Liver (tissue), 7 donors: ENCODE measurements at regions not wholly inside any gene's neighbourhood (a gene's known extent, or its start where the extent isn't known, plus 50 kb on each side); places are given as distances from the start of the nearest gene placed in this dataset.

ENCODE experiments used
- DNase-seq: peaks from one replicate; pipeline ENCODE4 v3.0.0-alpha.2; 2017; ENCODE audit warnings: low spot score
- H3K27ac ChIP-seq, 2 donors: one replicate each; pipeline ENCODE4 v1.7.0; 2013; ENCODE audit warnings: inconsistent platforms in 2 of 2, low read length in 2 of 2, control low read depth in 1 of 2, low read depth in 1 of 2, mild to moderate bottlenecking in 1 of 2
- H3K27me3 ChIP-seq, 4 donors: one replicate each; pipeline versions ENCODE4 v1.6.1 to v1.7.0; 2013; ENCODE audit warnings: low read length in 3 of 4, inconsistent platforms in 1 of 4, mild to moderate bottlenecking in 1 of 4, moderate library complexity in 1 of 4; ENCODE audit not compliant: control insufficient read depth in 4 of 4, insufficient read depth in 4 of 4
- H3K36me3 ChIP-seq, 4 donors: one replicate each; pipeline versions ENCODE4 v1.6.1 to v1.7.0; 2013; ENCODE audit warnings: low read length in 3 of 4, mild to moderate bottlenecking in 3 of 4, low read depth in 1 of 4, moderate library complexity in 1 of 4; ENCODE audit not compliant: control insufficient read depth in 4 of 4, insufficient read depth in 3 of 4
- H3K4me1 ChIP-seq, 4 donors: one replicate each; pipeline versions ENCODE4 v1.6.1 to v1.7.0; 2013; ENCODE audit warnings: low read length in 3 of 4, mild to moderate bottlenecking in 3 of 4, moderate library complexity in 1 of 4; ENCODE audit not compliant: control insufficient read depth in 4 of 4, insufficient read depth in 4 of 4
- H3K4me3 ChIP-seq, 3 donors: one replicate each; pipeline versions ENCODE4 v1.6.1 to v1.7.0; 2013; ENCODE audit warnings: low read length in 3 of 3, control low read depth in 1 of 3, low read depth in 1 of 3, mild to moderate bottlenecking in 1 of 3
- H3K9ac ChIP-seq, 2 donors: one replicate each; pipeline ENCODE4 v1.7.0; 2013; ENCODE audit warnings: low read length in 2 of 2, mild to moderate bottlenecking in 2 of 2, moderate library complexity in 2 of 2, control low read depth in 1 of 2, low read depth in 1 of 2
- H3K9me3 ChIP-seq, 4 donors: one replicate each; pipeline versions ENCODE4 v1.6.1 to v1.7.0; 2013; ENCODE audit warnings: low read length in 3 of 4; ENCODE audit not compliant: control insufficient read depth in 4 of 4
- ATF3 ChIP-seq: IDR thresholded peaks from 2 replicates; pipeline ENCODE4 v1.6.1; 2016; ENCODE audit warnings: antibody characterized with exemption
- EGR1 ChIP-seq, 2 donors: IDR thresholded peaks; 2 replicates each; pipeline ENCODE4 v1.6.1; 2016 to 2018; ENCODE audit warnings: antibody characterized with exemption in 2 of 2, low read depth in 2 of 2
- GABPA ChIP-seq, 2 donors: IDR thresholded peaks in 1 of 2; conservative IDR thresholded peaks in 1 of 2; 2 replicates each; pipeline ENCODE4 v1.6.1; 2016; ENCODE audit warnings: antibody characterized with exemption in 2 of 2, mild to moderate bottlenecking in 1 of 2, moderate library complexity in 1 of 2
- HNF4G ChIP-seq: IDR thresholded peaks from 2 replicates; pipeline ENCODE4 v1.6.1; 2016; ENCODE audit warnings: antibody characterized with exemption
- JUND ChIP-seq, 2 donors: IDR thresholded peaks; 2 replicates each; pipeline ENCODE4 v1.6.1; 2016; ENCODE audit warnings: antibody characterized with exemption in 2 of 2
- NR2F2 ChIP-seq: IDR thresholded peaks from 2 replicates; pipeline ENCODE4 v1.6.1; 2016; ENCODE audit warnings: antibody characterized with exemption
- REST ChIP-seq: IDR thresholded peaks from 2 replicates; pipeline ENCODE4 v1.6.1; 2016; ENCODE audit warnings: antibody characterized with exemption, mild to moderate bottlenecking
- TAF1 ChIP-seq: conservative IDR thresholded peaks from 2 replicates; pipeline ENCODE4 v1.6.1; 2016; ENCODE audit warnings: antibody characterized with exemption, mild to moderate bottlenecking
- YY1 ChIP-seq: IDR thresholded peaks from 2 replicates; pipeline ENCODE4 v1.6.1; 2016; ENCODE audit warnings: antibody characterized with exemption, mild to moderate bottlenecking
- ZBTB33 ChIP-seq: IDR thresholded peaks from 2 replicates; pipeline ENCODE4 v1.6.1; 2016; ENCODE audit warnings: antibody characterized with exemption
- WGBS: extraction: QIAGEN DNeasy Blood & Tissue Kit; methylation state at CpG from one replicate; pipeline ENCODE4 v1.1.7; 2013; 5-methylcytosine and 5-hydroxymethylcytosine counted together
- donor health status: healthy.
- donor health status: healthy.
- donor health status: healthy.
- donor health status: healthy.

GRCh38 chr2:173806761-173807160 is 158.4 kb downstream of the SP3 start:
- Histone ChIP-seq H3K9me3 (no peaks in the 10 kb centered on the region), H3K36me3 (no peaks in the 10 kb centered on the region), H3K4me3 (no peak overlapping the region), H3K9ac (no peak overlapping the region), H3K27ac (no peak overlapping the region), H3K4me1 (no peaks in the 10 kb centered on the region), H3K27me3 (peaks cover 0 to 3% (median 0%) of the 10 kb centered on the region in 4 donors)
- TF ChIP-seq JUND (IDR thresholded peaks at IDR 0.05) = no peak
- no peak for TF ChIP-seq GABPA (IDR thresholded peaks at IDR 0.05 in 1 of 2, conservative IDR thresholded peaks at IDR 0.05 in 1 of 2)
- TF ChIP-seq HNF4G = no peak
- no peak for TF ChIP-seq REST
- TF ChIP-seq YY1 = no peak
- no peak for TF ChIP-seq NR2F2
- WGBS = 93% methylated on average over 2 of the region's 2 CpGs
- DNase-seq = no peak

- Histone ChIP-seq H3K9ac (no peak overlapping the region), H3K27me3 (peaks cover 0 to 3% (median 0%) of the 10 kb centered on the region in 4 donors), H3K27ac (no peak overlapping the region), H3K9me3 (no peaks in the 10 kb centered on the region), H3K4me3 (no peak overlapping the region), H3K4me1 (no peaks in the 10 kb centered on the region), H3K36me3 (no peaks in the 10 kb centered on the region)
- 80% methylated on average over 2 of the region's 2 CpGs for WGBS
- no peak for TF ChIP-seq ATF3
- TF ChIP-seq EGR1 (IDR thresholded peaks at IDR 0.05; ENCODE audit: low read depth in 2 of 2) = no peak
- no peak for TF ChIP-seq REST
- TF ChIP-seq TAF1 = no peak
- no peak for TF ChIP-seq JUND (IDR thresholded peaks at IDR 0.05)
- TF ChIP-seq ZBTB33 = no peak
- no peak for DNase-seq
These were observed 156.5 kb downstream of the SP3 start for GRCh38 chr2:173808718-173809117.
